HuH-7.5 (cell line): ENCODE measurements at regions not wholly inside any gene's neighbourhood (a gene's known extent, or its start where the extent isn't known, plus 50 kb on each side); places are given as distances from the start of the nearest gene placed in this dataset.

Source experiments
- DNase-seq: peaks from one replicate; pipeline ENCODE4 v3.0.0; 2011; ENCODE audit warnings: low spot score

GRCh38 chr10:43958071-43958432, 309.4 kb upstream of the ZNF32 start:
- DNase-seq = no peak

GRCh38 chr10:43957267-43958070, 308.8 kb upstream of the ZNF32 start:
- DNase-seq = no peak

- DNase-seq = no peak
Observed at GRCh38 chr10:43955978-43956377, 307.3 kb upstream of the ZNF32 start.

GRCh38 chr10:43955002-43955596, 306.4 kb upstream of the ZNF32 start:
- DNase-seq = no peak

- DNase-seq = no peak
Observed at GRCh38 chr10:43953672-43954071, 305.0 kb upstream of the ZNF32 start.

- DNase-seq = no peak
Observed at GRCh38 chr10:43952760-43953159, 304.1 kb upstream of the ZNF32 start.

GRCh38 chr10:43949351-43949750, 300.7 kb upstream of the ZNF32 start:
- no peak for DNase-seq

- DNase-seq = no peak
Observed at GRCh38 chr10:43946445-43946844, 297.8 kb upstream of the ZNF32 start.

GRCh38 chr10:43945908-43946307, 297.2 kb upstream of the ZNF32 start:
- DNase-seq = no peak

GRCh38 chr10:43945094-43945730, 296.5 kb upstream of the ZNF32 start:
- DNase-seq = no peak

- DNase-seq = no peak
Observed at GRCh38 chr10:43944381-43945093, 295.9 kb upstream of the ZNF32 start.

- no peak for DNase-seq
Observed at GRCh38 chr10:43943818-43944360, 295.2 kb upstream of the ZNF32 start.

- DNase-seq = no peak
Observed at GRCh38 chr10:43943119-43943817, 294.6 kb upstream of the ZNF32 start.

- no peak for DNase-seq
Observed at GRCh38 chr10:43942096-43942850, 293.6 kb upstream of the ZNF32 start.

GRCh38 chr10:43940898-43941837, 292.5 kb upstream of the ZNF32 start:
- DNase-seq = no peak

GRCh38 chr10:43939939-43940820, 291.5 kb upstream of the ZNF32 start:
- no peak for DNase-seq

- no peak for DNase-seq
Observed at GRCh38 chr10:43939389-43939938, 290.8 kb upstream of the ZNF32 start.

GRCh38 chr10:43938810-43939209, 290.1 kb upstream of the ZNF32 start:
- no peak for DNase-seq
